SU-DHL-6 (cell line): ENCODE measurements at regions not wholly inside any gene's neighbourhood (a gene's known extent, or its start where the extent isn't known, plus 50 kb on each side); places are given as distances from the start of the nearest gene placed in this dataset.

Experiments
- H2AFZ ChIP-seq: fragments of 200-600 bp; sonication (generic); 2 replicates; pipeline ENCODE4 v1.6.1; 2014; ENCODE audit warnings: low read depth, mild to moderate bottlenecking, moderate library complexity, mixed read lengths, antibody characterized with exemption, low read length; ENCODE audit not compliant: severe bottlenecking
- H3F3A ChIP-seq: fragments of 200-600 bp; shearing (Covaris generic); 2 replicates; pipeline ENCODE4 v1.6.0; 2016; ENCODE audit warnings: antibody characterized with exemption, mild to moderate bottlenecking; ENCODE audit not compliant: insufficient read depth
- H3K27ac ChIP-seq: fragments of 200-600 bp; sonication (generic); 2 replicates; pipeline ENCODE4 v1.5.1; 2016; ENCODE audit warnings: low read depth, mild to moderate bottlenecking, low read length, moderate library complexity, mixed read lengths
- H3K27me3 ChIP-seq: fragments of 200-600 bp; sonication (generic), shearing (Covaris generic); 2 replicates; pipeline ENCODE4 v1.6.0; 2014; ENCODE audit warnings: mild to moderate bottlenecking, low read length
- H3K36me3 ChIP-seq: fragments of 200-600 bp; sonication (generic); 2 replicates; pipeline ENCODE4 v1.6.1; 2014; ENCODE audit warnings: mild to moderate bottlenecking, low read length, mixed read lengths
- H3K4me2 ChIP-seq: fragments of 300-600, 200-600 bp; shearing (Covaris generic), sonication (generic); 2 replicates; pipeline ENCODE4 v1.6.0; 2014; ENCODE audit warnings: low read length, low read depth, mild to moderate bottlenecking; ENCODE audit not compliant: poor library complexity, severe bottlenecking
- H3K4me3 ChIP-seq: fragments of 200-600 bp; sonication (generic); 2 replicates; pipeline ENCODE4 v1.5.1; 2014; ENCODE audit warnings: antibody characterized with exemption, low read length, mild to moderate bottlenecking, mixed read lengths; ENCODE audit not compliant: insufficient read depth, poor library complexity, severe bottlenecking
- H3K79me2 ChIP-seq: fragments of 200-600 bp; sonication (generic); 2 replicates; pipeline ENCODE4 v1.6.1; 2014; ENCODE audit warnings: mild to moderate bottlenecking, low read length, moderate library complexity; ENCODE audit not compliant: insufficient read depth
- H3K9ac ChIP-seq: fragments of 200-600 bp; sonication (generic); 2 replicates; pipeline ENCODE4 v1.7.0; 2014; ENCODE audit warnings: mild to moderate bottlenecking, low read length
- H3K9me2 ChIP-seq: fragments of 200-600 bp; sonication (generic); replicated peaks from 2 replicates; pipeline ENCODE4 v1.6.1; 2014; ENCODE audit warnings: low read length; ENCODE audit not compliant: insufficient read depth
- H3K9me3 ChIP-seq: fragments of 200-600 bp; sonication (generic); 2 replicates; pipeline ENCODE4 v1.6.1; 2014; ENCODE audit warnings: low read length, mixed read lengths; ENCODE audit not compliant: insufficient read depth
- H4K20me1 ChIP-seq: fragments of 200-600 bp; sonication (generic); 2 replicates; pipeline ENCODE4 v1.6.1; 2014; ENCODE audit warnings: low read depth, mild to moderate bottlenecking, antibody characterized with exemption, low read length, moderate library complexity, mixed read lengths
- CTCF ChIP-seq: fragments of 200-600 bp; sonication (generic); IDR thresholded peaks from one replicate; pipeline ENCODE4 v1.5.1; 2017; ENCODE audit warnings: antibody characterized with exemption, mild to moderate bottlenecking, low read length, moderate library complexity; ENCODE audit not compliant: insufficient read depth, poor library complexity, severe bottlenecking
- EZH2phosphoT487 ChIP-seq: fragments of 200-600 bp; sonication (generic), shearing (Covaris generic); conservative IDR thresholded peaks from 2 replicates; pipeline ENCODE4 v1.6.1; 2018; ENCODE audit warnings: mild to moderate bottlenecking, antibody characterized with exemption, low read length, moderate library complexity, mixed read lengths

- H3K4me2 ChIP-seq, result no peak overlapping the region
- H3K9ac ChIP-seq, result no peak overlapping the region
- H4K20me1 ChIP-seq, result no peaks in the 10 kb centered on the region
- no peaks in the 10 kb centered on the region for H3F3A ChIP-seq
- no peak overlapping the region for H2AFZ ChIP-seq
- H3K9me2 ChIP-seq, result no peaks in the 10 kb centered on the region
- H3K27ac ChIP-seq, result no peak overlapping the region
- H3K9me3 ChIP-seq, result no peaks in the 10 kb centered on the region
- H3K27me3 ChIP-seq, result no peaks in the 10 kb centered on the region
- no peaks in the 10 kb centered on the region for H3K36me3 ChIP-seq
- TF ChIP-seq EZH2phosphoT487 (no peak), CTCF (no peak)
- H3K79me2 ChIP-seq, result no peaks in the 10 kb centered on the region
- H3K4me3 ChIP-seq, result no peak overlapping the region
These were observed 298.6 kb upstream of the STT3B start for GRCh38 chr3:31234145-31234544.

GRCh38 chr3:31235062-31235700, 297.5 kb upstream of the STT3B start:
- Histone ChIP-seq H3K27ac (no peak overlapping the region), H3K79me2 (no peaks in the 10 kb centered on the region), H3F3A (no peaks in the 10 kb centered on the region), H4K20me1 (no peaks in the 10 kb centered on the region), H3K4me2 (no peak overlapping the region), H3K36me3 (no peaks in the 10 kb centered on the region), H3K9me2 (no peaks in the 10 kb centered on the region), H3K9me3 (no peaks in the 10 kb centered on the region), H3K4me3 (no peak overlapping the region), H2AFZ (no peak overlapping the region), H3K27me3 (no peaks in the 10 kb centered on the region), H3K9ac (no peak overlapping the region)
- no peak for TF ChIP-seq EZH2phosphoT487

GRCh38 chr3:31237887-31238286, 294.8 kb upstream of the STT3B start:
- no peak overlapping the region for H3K4me3 ChIP-seq
- H4K20me1 ChIP-seq, result no peaks in the 10 kb centered on the region
- no peaks in the 10 kb centered on the region for H3K9me3 ChIP-seq
- H3K27ac ChIP-seq, result no peak overlapping the region
- no peaks in the 10 kb centered on the region for H3K9me2 ChIP-seq
- no peaks in the 10 kb centered on the region for H3K79me2 ChIP-seq
- TF ChIP-seq CTCF, result no peak
- TF ChIP-seq EZH2phosphoT487, result no peak
- H3K9ac ChIP-seq, result no peak overlapping the region
- no peak overlapping the region for H2AFZ ChIP-seq
- no peaks in the 10 kb centered on the region for H3F3A ChIP-seq
- no peaks in the 10 kb centered on the region for H3K36me3 ChIP-seq
- no peaks in the 10 kb centered on the region for H3K27me3 ChIP-seq
- H3K4me2 ChIP-seq, result no peak overlapping the region

GRCh38 chr3:31240013-31240412, 292.7 kb upstream of the STT3B start:
- TF ChIP-seq EZH2phosphoT487 (no peak), CTCF (no peak)
- no peak overlapping the region for H3K4me2 ChIP-seq
- H3K9me3 ChIP-seq, result no peaks in the 10 kb centered on the region
- H3K9ac ChIP-seq, result no peak overlapping the region
- no peak overlapping the region for H3K4me3 ChIP-seq
- no peak overlapping the region for H3K27ac ChIP-seq
- H3F3A ChIP-seq, result no peaks in the 10 kb centered on the region
- H3K9me2 ChIP-seq, result no peaks in the 10 kb centered on the region
- no peaks in the 10 kb centered on the region for H3K27me3 ChIP-seq
- H4K20me1 ChIP-seq, result no peaks in the 10 kb centered on the region
- H3K36me3 ChIP-seq, result no peaks in the 10 kb centered on the region
- no peak overlapping the region for H2AFZ ChIP-seq
- no peaks in the 10 kb centered on the region for H3K79me2 ChIP-seq
